ENCODE measurements at regions not wholly inside any gene's neighbourhood (a gene's known extent, or its start where the extent isn't known, plus 50 kb on each side); places are given as distances from the start of the nearest gene placed in this dataset.

GRCh38 chr4:135948797-135949196 lies 1583.5 kb downstream of the PCDH18 start:
- Histone ChIP-seq H3K27me3 (no peaks in the 10 kb centered on the region), H3K4me3 (no peak overlapping the region), H3K36me3 (no peaks in the 10 kb centered on the region), H3K9me3 (peaks cover 0 to 11% (median 2%) of the 10 kb centered on the region in 4 donors), H3K4me1 (no peaks in the 10 kb centered on the region), H3K27ac (no peak overlapping the region)
- TF ChIP-seq POLR2AphosphoS5 (IDR thresholded peaks at IDR 0.05) (no peak), CTCF (IDR thresholded peaks at IDR 0.05) (no peak), EP300 (IDR thresholded peaks at IDR 0.05) (no peak), POLR2A (IDR thresholded peaks at IDR 0.05) (no peak)
- 58 to 68% (median 60%) methylated on average over 1 of the region's 1 CpG for WGBS, 5 donors
- no peak for DNase-seq
- intact Hi-C loops (cut with DNase I; ENCODE audit: low total_unique reads): no loop called here

GRCh38 chr4:135941671-135942070 lies 1590.6 kb downstream of the PCDH18 start:
- H3K27me3 ChIP-seq: no peaks in the 10 kb centered on the region
- 82 to 95% (median 87%) methylated on average over 2 of the region's 2 CpGs for WGBS, 5 donors
- no peak overlapping the region for H3K27ac ChIP-seq
- no peak for DNase-seq
- H3K4me3 ChIP-seq: no peak overlapping the region
- H3K36me3 ChIP-seq: no peaks in the 10 kb centered on the region
- H3K4me1 ChIP-seq: no peaks in the 10 kb centered on the region
- intact Hi-C loops (cut with DNase I; ENCODE audit: low total_unique reads): no loop called here
- TF ChIP-seq EP300 (IDR thresholded peaks at IDR 0.05) (no peak), CTCF (IDR thresholded peaks at IDR 0.05) (no peak), POLR2A (IDR thresholded peaks at IDR 0.05) (no peak), POLR2AphosphoS5 (IDR thresholded peaks at IDR 0.05) (no peak)
- no peaks in the 10 kb centered on the region for H3K9me3 ChIP-seq

- peak in 1 of 2 donors; percentile 12 for DNase-seq
- intact Hi-C loops (cut with DNase I; ENCODE audit: low total_unique reads): no loop called here
- Histone ChIP-seq H3K36me3 (no peaks in the 10 kb centered on the region), H3K4me3 (no peak overlapping the region), H3K27ac (no peak overlapping the region), H3K9me3 (peaks cover 0 to 12% (median 10%) of the 10 kb centered on the region in 4 donors), H3K27me3 (no peaks in the 10 kb centered on the region), H3K4me1 (no peaks in the 10 kb centered on the region)
- WGBS, 5 donors: 55 to 78% (median 71%) methylated on average over 1 of the region's 1 CpG
- TF ChIP-seq EP300 (IDR thresholded peaks at IDR 0.05): no peak
- no peak for TF ChIP-seq CTCF (IDR thresholded peaks at IDR 0.05)
- TF ChIP-seq POLR2AphosphoS5 (IDR thresholded peaks at IDR 0.05): no peak
- no peak for TF ChIP-seq POLR2A (IDR thresholded peaks at IDR 0.05)
Measured at GRCh38 chr4:135934026-135934425, 1598.3 kb downstream of the PCDH18 start.

- Histone ChIP-seq H3K27me3 (no peaks in the 10 kb centered on the region), H3K4me3 (no peak overlapping the region), H3K4me1 (no peaks in the 10 kb centered on the region), H3K36me3 (no peaks in the 10 kb centered on the region), H3K9me3 (peaks cover 0 to 12% (median 10%) of the 10 kb centered on the region in 4 donors), H3K27ac (no peak overlapping the region)
- TF ChIP-seq POLR2AphosphoS5 (IDR thresholded peaks at IDR 0.05): no peak
- no peak for TF ChIP-seq CTCF (IDR thresholded peaks at IDR 0.05)
- no peak for TF ChIP-seq EP300 (IDR thresholded peaks at IDR 0.05)
- TF ChIP-seq POLR2A (IDR thresholded peaks at IDR 0.05): no peak
- intact Hi-C loops (cut with DNase I; ENCODE audit: low total_unique reads): no loop called here
- DNase-seq: no peak
Measured at GRCh38 chr4:135927651-135928050, 1604.6 kb downstream of the PCDH18 start.

All from stomach (tissue), 8 donors.